Stromal cell of bone marrow (primary cell): ENCODE measurements at regions not wholly inside any gene's neighbourhood (a gene's known extent, or its start where the extent isn't known, plus 50 kb on each side); places are given as distances from the start of the nearest gene placed in this dataset.
"Not testable (repeated sequence)": the region's sequence is repeated elsewhere in the genome, so short reads cannot be mapped to it uniquely, and the experiment has no call there.

ENCODE experiments used
- DNase-seq: peaks from one replicate; pipeline ENCODE4 v3.0.0-alpha.2; 2012; ENCODE audit warnings: low read depth

- DNase-seq, result no peak
Measured at GRCh38 chr12:67842124-67842523, 147.1 kb upstream of the IFNG-AS1 start.

- no peak for DNase-seq
Measured at GRCh38 chr12:67843257-67843656, 146.0 kb upstream of the IFNG-AS1 start.

DNA sequence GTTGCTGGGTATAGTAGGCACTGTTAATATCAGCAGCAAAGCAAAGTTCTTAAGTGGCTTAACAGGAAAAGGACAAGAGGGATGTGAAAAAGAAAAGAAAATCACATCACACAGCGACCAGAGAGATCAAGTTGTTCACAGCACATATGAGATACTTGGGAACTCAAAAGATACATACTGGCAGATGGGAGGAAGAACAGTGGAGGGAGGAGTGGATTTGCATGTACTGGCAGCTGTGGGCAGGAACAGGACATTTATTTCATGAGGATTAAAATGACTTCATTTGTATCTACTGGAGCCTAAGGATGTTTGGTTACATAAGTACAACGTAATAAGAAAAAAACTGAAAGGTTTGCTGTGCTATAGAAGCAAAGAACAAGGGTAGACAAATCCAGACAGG is 136.5 kb upstream of the IFNG-AS1 start:
- no peak for DNase-seq

- DNase-seq, result peak; percentile 61
Measured at GRCh38 chr12:67853204-67853603, 136.0 kb upstream of the IFNG-AS1 start.

DNA sequence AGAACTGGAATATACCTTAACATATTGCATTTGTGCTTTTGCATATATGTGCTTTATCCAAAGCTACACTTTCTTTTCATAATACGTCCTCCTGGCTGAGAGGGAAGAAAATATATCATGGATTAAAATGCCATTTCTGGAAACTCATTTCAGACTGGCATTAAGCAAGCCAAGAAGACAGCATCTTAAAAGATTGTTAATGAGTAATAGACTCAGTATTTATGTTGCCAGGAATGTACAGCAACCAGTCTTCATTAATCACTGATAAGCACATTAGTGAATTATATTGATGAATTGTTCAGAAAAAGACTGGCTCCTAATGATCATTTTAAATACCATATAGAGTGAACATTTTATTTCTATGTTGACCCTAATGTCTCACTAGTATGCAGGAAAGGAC is 134.9 kb upstream of the IFNG-AS1 start:
- DNase-seq, result no peak

DNA sequence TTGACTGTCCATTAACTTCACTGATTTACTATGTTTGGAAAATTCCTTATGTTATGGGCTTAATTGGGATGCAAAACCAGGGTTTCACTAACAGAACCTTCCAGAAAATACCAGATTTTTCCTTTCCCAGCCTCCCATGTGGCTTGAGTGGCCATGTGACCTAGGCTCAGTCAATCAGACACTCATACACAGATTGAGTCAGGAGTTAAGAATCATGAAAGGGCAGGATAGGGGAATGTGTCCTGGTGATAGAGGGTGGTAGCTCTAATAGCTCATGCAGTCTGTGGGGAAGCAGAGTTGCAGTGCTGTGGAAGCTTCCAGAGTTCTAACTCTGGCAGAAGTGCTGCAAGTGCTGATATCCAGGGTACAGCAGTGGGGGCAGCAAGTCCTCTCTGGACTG is 134.1 kb upstream of the IFNG-AS1 start:
- no peak for DNase-seq

- DNase-seq, result no peak
Measured at GRCh38 chr12:67871231-67871630, 118.0 kb upstream of the IFNG-AS1 start.

DNA sequence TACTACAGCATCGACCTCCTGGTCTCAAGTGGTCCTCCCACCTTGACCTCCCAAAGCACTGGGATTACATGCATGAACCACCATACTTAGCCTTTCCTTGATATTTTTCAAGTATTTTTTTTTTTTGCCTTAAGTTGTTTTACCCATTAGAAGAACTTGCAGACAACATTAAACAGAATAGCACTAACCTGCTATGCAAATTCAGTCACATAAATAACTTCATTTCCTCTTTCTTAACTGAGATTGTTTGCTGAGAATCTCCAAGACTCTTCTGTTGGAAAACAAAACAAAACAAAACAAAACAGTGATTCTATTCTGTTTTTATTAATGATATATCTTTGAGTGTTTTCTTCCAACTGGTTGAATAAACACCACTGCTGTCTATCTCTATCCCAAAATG is 115.9 kb upstream of the IFNG-AS1 start:
- DNase-seq, result no peak

- no peak for DNase-seq
Measured at GRCh38 chr12:67876305-67876915, 112.8 kb upstream of the IFNG-AS1 start.

GRCh38 chr12:67877727-67878126 is 111.5 kb upstream of the IFNG-AS1 start:
- DNase-seq, result no peak

DNA sequence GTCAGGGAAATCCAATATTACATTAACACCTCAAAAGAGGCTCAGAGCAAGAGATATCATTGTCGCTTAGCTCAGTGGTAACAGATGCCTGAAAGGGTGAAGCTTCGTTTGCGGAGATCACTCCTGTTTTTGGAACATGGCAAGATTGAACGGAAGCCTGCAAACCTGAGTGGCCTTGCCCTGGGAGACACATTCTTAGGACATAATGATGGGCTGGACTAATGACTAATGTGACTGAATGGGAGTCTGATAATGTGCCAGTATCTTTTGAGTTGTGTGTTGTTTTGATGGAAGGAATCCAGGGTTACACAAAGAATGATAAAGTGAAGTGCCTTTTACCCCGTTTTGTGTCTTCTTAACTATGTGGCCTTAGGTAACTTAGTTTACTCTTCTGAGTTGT is 109.3 kb upstream of the IFNG-AS1 start:
- no peak for DNase-seq

DNA sequence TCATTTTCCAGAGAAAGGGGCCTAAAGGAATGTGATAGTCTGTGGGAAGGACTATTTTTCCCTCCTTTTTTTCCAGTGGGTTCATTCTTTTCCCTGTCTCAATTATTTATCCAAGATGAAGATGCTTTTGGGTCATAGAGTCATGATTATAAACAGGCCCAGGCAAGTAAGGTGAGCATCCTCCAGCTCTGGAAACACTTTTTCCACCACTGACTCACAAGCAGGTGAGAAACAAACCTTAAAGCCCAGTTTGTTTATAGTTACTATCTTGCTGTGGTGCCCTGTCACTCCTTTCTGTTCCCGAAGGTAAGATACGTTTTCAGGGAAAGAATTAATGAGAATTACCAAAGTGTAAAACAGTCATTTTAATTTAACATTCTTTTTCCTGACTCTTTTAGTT is 107.7 kb upstream of the IFNG-AS1 start:
- no peak for DNase-seq

DNA sequence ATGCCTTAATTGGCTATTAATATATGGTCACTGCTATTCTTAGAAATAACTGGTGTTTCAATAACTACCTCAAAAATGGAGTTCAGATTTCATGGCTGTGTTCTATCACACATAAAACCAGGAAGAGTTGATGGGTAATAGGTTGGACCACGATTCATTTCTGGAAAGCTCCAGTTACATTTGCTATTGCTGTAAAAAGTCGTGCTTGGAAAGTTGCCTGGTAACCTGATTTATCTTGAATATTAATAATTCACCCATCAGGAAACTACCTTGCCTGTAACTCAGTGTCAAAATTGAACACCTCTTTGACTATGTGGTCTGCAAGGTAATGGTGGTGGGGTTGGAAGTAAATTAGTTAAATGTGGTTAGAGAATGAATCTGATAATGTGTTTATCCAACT is 104.7 kb upstream of the IFNG-AS1 start:
- no peak for DNase-seq

DNA sequence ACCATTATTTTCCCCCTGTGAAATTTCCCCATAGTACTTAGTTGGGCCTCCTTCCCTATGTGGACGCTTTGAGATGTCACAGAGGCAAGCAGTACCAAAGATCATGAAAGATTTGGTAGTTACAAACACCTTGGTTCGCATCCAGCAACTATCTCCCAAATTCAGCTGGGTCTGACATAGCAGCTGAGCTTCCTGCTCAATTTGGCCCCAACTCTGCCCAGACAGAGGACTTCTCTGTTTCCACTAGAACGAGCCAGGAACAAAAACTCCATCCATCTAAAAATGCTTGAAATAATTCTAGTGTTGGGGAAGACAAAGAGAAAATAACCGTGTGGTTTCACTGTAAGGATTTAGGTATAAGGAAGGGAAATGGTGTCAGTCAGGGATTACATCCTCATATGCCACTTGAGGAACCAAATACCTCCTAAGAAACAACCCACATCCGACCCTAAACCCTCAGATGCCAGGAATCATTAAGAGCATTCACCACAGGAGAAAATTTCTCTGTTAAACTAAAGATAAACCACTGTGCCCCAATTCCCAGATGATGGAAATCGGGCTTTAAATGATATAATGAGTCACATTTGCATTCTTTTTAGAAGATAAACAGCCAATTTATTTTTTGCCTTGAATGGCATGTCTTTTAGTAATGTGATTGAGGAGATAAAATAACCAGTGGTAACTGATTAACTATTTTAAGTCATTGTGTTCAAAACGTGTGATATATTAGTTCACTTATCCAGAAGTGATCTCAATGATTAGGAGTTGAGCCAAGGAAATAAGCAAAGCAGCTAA is 103.7 kb upstream of the IFNG-AS1 start:
- peak; percentile 9 for DNase-seq

DNA sequence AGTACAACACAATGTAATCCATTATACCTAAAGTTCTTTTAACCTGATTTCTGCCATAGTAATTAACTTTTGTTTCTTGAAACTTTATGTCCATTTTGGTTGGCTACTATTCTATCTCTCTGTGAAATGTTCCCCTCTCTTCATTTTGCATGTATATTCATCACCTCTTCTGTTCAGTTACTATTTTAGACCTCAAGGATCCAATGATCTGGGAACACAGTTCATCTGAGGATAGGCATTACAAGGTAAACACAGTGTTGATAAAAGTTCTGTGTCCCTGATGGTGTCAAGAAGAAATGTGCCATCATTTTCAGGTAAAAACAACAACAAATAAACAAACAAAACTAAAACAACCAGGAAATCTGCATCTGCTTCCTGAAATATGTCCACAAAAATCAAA is 102.2 kb upstream of the IFNG-AS1 start:
- no peak for DNase-seq

- no peak for DNase-seq
Measured at GRCh38 chr12:67889931-67890330, 99.3 kb upstream of the IFNG-AS1 start.

GRCh38 chr12:67890726-67891258 is 98.5 kb upstream of the IFNG-AS1 start:
- no peak for DNase-seq

- DNase-seq, result no peak
Measured at GRCh38 chr12:67891596-67891995, 97.7 kb upstream of the IFNG-AS1 start.

- DNase-seq, result no peak
Measured at GRCh38 chr12:67892259-67893021, 96.8 kb upstream of the IFNG-AS1 start.

DNA sequence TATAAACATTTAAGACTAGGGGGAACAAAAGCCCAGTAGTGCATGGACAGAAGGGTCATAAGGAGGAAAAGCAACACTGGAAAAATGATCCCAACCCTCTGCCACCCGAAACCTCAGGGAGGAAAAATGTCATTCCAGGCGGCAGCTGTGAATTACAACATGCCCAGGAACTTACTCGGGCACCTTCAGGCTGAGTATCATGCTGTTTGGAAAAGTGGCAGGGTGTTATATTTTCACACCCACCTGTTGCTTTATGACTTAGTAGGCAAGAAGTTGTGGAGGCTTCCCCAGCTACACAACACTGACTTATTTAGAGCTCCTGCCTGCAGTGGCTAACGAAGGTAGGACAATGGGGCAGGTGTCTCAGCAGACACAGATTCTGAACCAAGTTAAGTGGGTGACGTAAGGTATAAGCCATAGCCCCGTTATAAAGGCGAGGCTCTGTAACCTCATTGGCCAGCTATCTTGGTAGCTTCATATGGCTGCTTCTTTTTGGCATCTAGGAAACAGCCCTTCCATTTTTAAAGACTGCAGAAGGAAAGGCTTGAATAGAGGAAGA is 96.1 kb upstream of the IFNG-AS1 start:
- no peak for DNase-seq

GRCh38 chr12:67900418-67900817 is 88.8 kb upstream of the IFNG-AS1 start:
- not testable (repeated sequence) for DNase-seq

- peak; percentile 13 for DNase-seq
Measured at GRCh38 chr12:67909091-67909531, 80.1 kb upstream of the IFNG-AS1 start.
